ENCODE measurements at regions not wholly inside any gene's neighbourhood (a gene's known extent, or its start where the extent isn't known, plus 50 kb on each side); places are given as distances from the start of the nearest gene placed in this dataset.

GRCh38 chr5:60259730-60260129 is 366.2 kb upstream of the PDE4D start:
- DNase-seq (ENCODE audit: low read depth): no peak

- no peak for DNase-seq (ENCODE audit: low read depth)
Observed at GRCh38 chr5:60257596-60258271, 364.2 kb upstream of the PDE4D start.

GRCh38 chr5:60256546-60256945 is 363.0 kb upstream of the PDE4D start:
- DNase-seq (ENCODE audit: low read depth): no peak

GRCh38 chr5:60248901-60249300 is 355.4 kb upstream of the PDE4D start:
- no peak for DNase-seq (ENCODE audit: low read depth)

GRCh38 chr5:60243713-60244112 is 350.2 kb upstream of the PDE4D start:
- no peak for DNase-seq (ENCODE audit: low read depth)

GRCh38 chr5:60232036-60232795 is 338.7 kb upstream of the PDE4D start:
- no peak for DNase-seq (ENCODE audit: low read depth)

- DNase-seq (ENCODE audit: low read depth): no peak
Observed at GRCh38 chr5:60230456-60230855, 336.9 kb upstream of the PDE4D start.

GRCh38 chr5:60229691-60230185 is 336.2 kb upstream of the PDE4D start:
- no peak for DNase-seq (ENCODE audit: low read depth)

GRCh38 chr5:60228676-60229075 is 335.1 kb upstream of the PDE4D start:
- no peak for DNase-seq (ENCODE audit: low read depth)

GRCh38 chr5:60226128-60226527 is 332.6 kb upstream of the PDE4D start:
- DNase-seq (ENCODE audit: low read depth): no peak

GRCh38 chr5:60223342-60223741 is 329.8 kb upstream of the PDE4D start:
- DNase-seq (ENCODE audit: low read depth): no peak

GRCh38 chr5:60219921-60220320 is 326.4 kb upstream of the PDE4D start:
- no peak for DNase-seq (ENCODE audit: low read depth)

- no peak for DNase-seq (ENCODE audit: low read depth)
Observed at GRCh38 chr5:60210810-60211209, 317.3 kb upstream of the PDE4D start.

- no peak for DNase-seq (ENCODE audit: low read depth)
Observed at GRCh38 chr5:60209146-60209840, 315.8 kb upstream of the PDE4D start.

GRCh38 chr5:60208716-60209115 is 315.2 kb upstream of the PDE4D start:
- no peak for DNase-seq (ENCODE audit: low read depth)

GRCh38 chr5:60207040-60207439 is 313.5 kb upstream of the PDE4D start:
- DNase-seq (ENCODE audit: low read depth): no peak

GRCh38 chr5:60206234-60206633 is 312.7 kb upstream of the PDE4D start:
- DNase-seq (ENCODE audit: low read depth): no peak

GRCh38 chr5:60205071-60205470 is 311.5 kb upstream of the PDE4D start:
- no peak for DNase-seq (ENCODE audit: low read depth)

- DNase-seq (ENCODE audit: low read depth): peak; percentile 52
Observed at GRCh38 chr5:60196385-60197113, 303.0 kb upstream of the PDE4D start.

- no peak for DNase-seq (ENCODE audit: low read depth)
Observed at GRCh38 chr5:60195551-60195950, 302.0 kb upstream of the PDE4D start.

GRCh38 chr5:60195083-60195482 is 301.6 kb upstream of the PDE4D start:
- DNase-seq (ENCODE audit: low read depth): no peak
